ENCODE measurements at regions not wholly inside any gene's neighbourhood (a gene's known extent, or its start where the extent isn't known, plus 50 kb on each side); places are given as distances from the start of the nearest gene placed in this dataset.

GRCh38 chr2:173545364-173545763 is 190.7 kb downstream of the CDCA7 start:
- no peak overlapping the region for H2AFZ ChIP-seq (replicated peaks)
- no peak overlapping the region for H3K9ac ChIP-seq
- H3K79me2 ChIP-seq (ENCODE audit: low read depth), result no peaks in the 10 kb centered on the region
- no peak overlapping the region for H3K4me2 ChIP-seq
- TF ChIP-seq CTCF (IDR thresholded peaks at IDR 0.05) (no peak), EZH2 (IDR thresholded peaks at IDR 0.05) (no peak), EZH2phosphoT487 (IDR thresholded peaks at IDR 0.05) (no peak)
- peaks cover 5% of the 10 kb centered on the region for H3K9me3 Mint-ChIP-seq
- no peak overlapping the region for H3K4me3 ChIP-seq
- DNase-seq (ENCODE audit: low spot score), result no peak
- H3K9me3 ChIP-seq (ENCODE audit: low read depth), result no peaks in the 10 kb centered on the region
- H3K4me1 ChIP-seq, result peaks cover 13% of the 10 kb centered on the region
- H3K27ac Mint-ChIP-seq, result peak overlapping the region; percentile 19
- no peaks in the 10 kb centered on the region for H3F3A ChIP-seq (ENCODE audit: low read depth)
- H4K20me1 ChIP-seq (ENCODE audit: low read depth), result no peaks in the 10 kb centered on the region
- no peaks in the 10 kb centered on the region for H3K36me3 Mint-ChIP-seq
- no peak overlapping the region for H3K4me3 Mint-ChIP-seq
- no peaks in the 10 kb centered on the region for H3K27me3 Mint-ChIP-seq (ENCODE audit: insufficient read depth, low read depth)
- H3K27ac ChIP-seq, result no peak overlapping the region
- H3K4me1 Mint-ChIP-seq, result peaks cover 4% of the 10 kb centered on the region
- no peaks in the 10 kb centered on the region for H3K27me3 ChIP-seq
- no peaks in the 10 kb centered on the region for H3K36me3 ChIP-seq

- peak; percentile 14 for DNase-seq (ENCODE audit: low spot score)
- no peaks in the 10 kb centered on the region for H3F3A ChIP-seq (ENCODE audit: low read depth)
- Mint-ChIP-seq H3K27ac (no peak overlapping the region), H3K9me3 (peaks cover 5% of the 10 kb centered on the region), H3K4me1 (peaks cover 4% of the 10 kb centered on the region), H3K27me3 (ENCODE audit: insufficient read depth, low read depth) (no peaks in the 10 kb centered on the region), H3K36me3 (no peaks in the 10 kb centered on the region), H3K4me3 (no peak overlapping the region)
- no peak for TF ChIP-seq CTCF (IDR thresholded peaks at IDR 0.05)
- no peak for TF ChIP-seq EZH2phosphoT487 (IDR thresholded peaks at IDR 0.05)
- H3K4me1 ChIP-seq, result peaks cover 13% of the 10 kb centered on the region
- H3K9me3 ChIP-seq (ENCODE audit: low read depth), result no peaks in the 10 kb centered on the region
- H3K79me2 ChIP-seq (ENCODE audit: low read depth), result no peaks in the 10 kb centered on the region
- H2AFZ ChIP-seq (replicated peaks), result no peak overlapping the region
- no peak overlapping the region for H3K4me3 ChIP-seq
- no peaks in the 10 kb centered on the region for H4K20me1 ChIP-seq (ENCODE audit: low read depth)
- no peaks in the 10 kb centered on the region for H3K27me3 ChIP-seq
- no peak overlapping the region for H3K9ac ChIP-seq
- H3K36me3 ChIP-seq, result no peaks in the 10 kb centered on the region
- H3K4me2 ChIP-seq, result peak overlapping the region; percentile 43
- H3K27ac ChIP-seq, result no peak overlapping the region
Observed at GRCh38 chr2:173547499-173547898, 192.8 kb downstream of the CDCA7 start.

- no peak overlapping the region for H3K4me3 ChIP-seq
- TF ChIP-seq CTCF (IDR thresholded peaks at IDR 0.05) (no peak), EZH2 (IDR thresholded peaks at IDR 0.05) (no peak), EZH2phosphoT487 (IDR thresholded peaks at IDR 0.05) (no peak)
- no peak for DNase-seq (ENCODE audit: low spot score)
- H3K27ac ChIP-seq, result no peak overlapping the region
- H4K20me1 ChIP-seq (ENCODE audit: low read depth), result no peaks in the 10 kb centered on the region
- H3K36me3 Mint-ChIP-seq, result no peaks in the 10 kb centered on the region
- no peaks in the 10 kb centered on the region for H3K9me3 ChIP-seq (ENCODE audit: low read depth)
- no peak overlapping the region for H3K4me3 Mint-ChIP-seq
- H3K27me3 Mint-ChIP-seq (ENCODE audit: insufficient read depth, low read depth), result peaks cover 3% of the 10 kb centered on the region
- H3F3A ChIP-seq (ENCODE audit: low read depth), result no peaks in the 10 kb centered on the region
- peaks cover 5% of the 10 kb centered on the region for H3K9me3 Mint-ChIP-seq
- H3K27me3 ChIP-seq, result no peaks in the 10 kb centered on the region
- H3K27ac Mint-ChIP-seq, result no peak overlapping the region
- no peaks in the 10 kb centered on the region for H3K36me3 ChIP-seq
- peaks cover 13% of the 10 kb centered on the region for H3K4me1 ChIP-seq
- H3K79me2 ChIP-seq (ENCODE audit: low read depth), result no peaks in the 10 kb centered on the region
- no peak overlapping the region for H3K9ac ChIP-seq
- H3K4me2 ChIP-seq, result no peak overlapping the region
- peaks cover 4% of the 10 kb centered on the region for H3K4me1 Mint-ChIP-seq
- H2AFZ ChIP-seq (replicated peaks), result no peak overlapping the region
Observed at GRCh38 chr2:173550143-173550542, 195.5 kb downstream of the CDCA7 start.

All from neural progenitor cell (in vitro differentiated cells).